ENCODE measurements at regions not wholly inside any gene's neighbourhood (a gene's known extent, or its start where the extent isn't known, plus 50 kb on each side); places are given as distances from the start of the nearest gene placed in this dataset.

- DNase-seq (ENCODE audit: low spot score) = no peak
- intact Hi-C loops (cut with DNase I) = no loop called here
Measured at GRCh38 chr2:176463546-176463945, 194.3 kb downstream of the MTX2 start.

GRCh38 chr2:176464886-176465564 lies 195.8 kb downstream of the MTX2 start:
- intact Hi-C loops (cut with DNase I) = no loop called here
- DNase-seq (ENCODE audit: low spot score) = no peak

GRCh38 chr2:176466918-176467452 lies 197.7 kb downstream of the MTX2 start:
- intact Hi-C loops (cut with DNase I) = no loop called here
- no peak for DNase-seq (ENCODE audit: low spot score)

- intact Hi-C loops (cut with DNase I) = no loop called here
- DNase-seq (ENCODE audit: low spot score) = no peak
Measured at GRCh38 chr2:176467595-176467994, 198.4 kb downstream of the MTX2 start.

- intact Hi-C loops (cut with DNase I) = no loop called here
- no peak for DNase-seq (ENCODE audit: low spot score)
Measured at GRCh38 chr2:176468457-176469113, 199.3 kb downstream of the MTX2 start.

GRCh38 chr2:176470713-176471112 lies 201.5 kb downstream of the MTX2 start:
- intact Hi-C loops (cut with DNase I) = no loop called here
- DNase-seq (ENCODE audit: low spot score) = no peak

- intact Hi-C loops (cut with DNase I) = no loop called here
Measured at GRCh38 chr2:176471949-176472348, 202.7 kb downstream of the MTX2 start.

GRCh38 chr2:176473177-176473576 lies 203.9 kb downstream of the MTX2 start:
- DNase-seq (ENCODE audit: low spot score) = no peak
- intact Hi-C loops (cut with DNase I) = no loop called here

More at GRCh38 chr2:176471949-176472348, 202.7 kb downstream of the MTX2 start:
- no peak for DNase-seq (ENCODE audit: low spot score)

GRCh38 chr2:176473851-176474250 lies 204.6 kb downstream of the MTX2 start:
- intact Hi-C loops (cut with DNase I) = no loop called here

GRCh38 chr2:176477336-176477735 lies 208.1 kb downstream of the MTX2 start:
- intact Hi-C loops (cut with DNase I) = no loop called here
- DNase-seq (ENCODE audit: low spot score) = no peak

More at GRCh38 chr2:176473851-176474250, 204.6 kb downstream of the MTX2 start:
- DNase-seq (ENCODE audit: low spot score) = no peak

GRCh38 chr2:176479961-176480360 lies 210.7 kb downstream of the MTX2 start:
- intact Hi-C loops (cut with DNase I) = no loop called here
- no peak for DNase-seq (ENCODE audit: low spot score)

- no peak for DNase-seq (ENCODE audit: low spot score)
- intact Hi-C loops (cut with DNase I) = no loop called here
Measured at GRCh38 chr2:176482107-176482506, 212.9 kb downstream of the MTX2 start.

GRCh38 chr2:176483476-176483875 lies 214.2 kb downstream of the MTX2 start:
- DNase-seq (ENCODE audit: low spot score) = no peak
- intact Hi-C loops (cut with DNase I) = no loop called here

- intact Hi-C loops (cut with DNase I) = no loop called here
- no peak for DNase-seq (ENCODE audit: low spot score)
Measured at GRCh38 chr2:176483901-176484568, 214.8 kb downstream of the MTX2 start.

- intact Hi-C loops (cut with DNase I) = no loop called here
- no peak for DNase-seq (ENCODE audit: low spot score)
Measured at GRCh38 chr2:176484838-176485237, 215.6 kb downstream of the MTX2 start.

GRCh38 chr2:176488431-176488830 lies 219.2 kb downstream of the MTX2 start:
- DNase-seq (ENCODE audit: low spot score) = no peak
- intact Hi-C loops (cut with DNase I) = no loop called here

GRCh38 chr2:176490061-176490861 lies 221.0 kb downstream of the MTX2 start:
- intact Hi-C loops (cut with DNase I) = no loop called here
- no peak for DNase-seq (ENCODE audit: low spot score)

- DNase-seq (ENCODE audit: low spot score) = no peak
- intact Hi-C loops (cut with DNase I) = no loop called here
Measured at GRCh38 chr2:176491172-176491904, 222.1 kb downstream of the MTX2 start.

- no peak for DNase-seq (ENCODE audit: low spot score)
- intact Hi-C loops (cut with DNase I) = no loop called here
Measured at GRCh38 chr2:176492583-176492982, 223.3 kb downstream of the MTX2 start.

Data from cardiac septum (tissue), 1 donor.